Vagina (tissue), 2 donors: ENCODE measurements at regions not wholly inside any gene's neighbourhood (a gene's known extent, or its start where the extent isn't known, plus 50 kb on each side); places are given as distances from the start of the nearest gene placed in this dataset.

ENCODE experiments used
- POLR2A ChIP-seq, 2 donors: fragments of 450-650 bp; IDR thresholded peaks; one replicate each; pipeline ENCODE4 v1.6.1; 2017; ENCODE audit warnings: antibody characterized with exemption in 2 of 2, mild to moderate bottlenecking in 2 of 2, moderate library complexity in 2 of 2
- POLR2AphosphoS5 ChIP-seq, 2 donors: sonication (generic); formaldehyde crosslinking; IDR thresholded peaks; one replicate each; pipeline ENCODE4 v1.9.0; 2017; ENCODE audit warnings: antibody characterized with exemption in 2 of 2, mild to moderate bottlenecking in 2 of 2, low read depth in 1 of 2; ENCODE audit not compliant: insufficient read depth in 1 of 2
- TF ChIP-seq, protein P1 (sequence below), 3 experiments: fragments of 450-650 bp in 2 of 3; fragments of 200-600 bp in 1 of 3; sonication (generic) in 1 of 3; IDR thresholded peaks; one replicate each; pipeline ENCODE4 v1.5.1; 2017 to 2019; ENCODE audit warnings: antibody characterized with exemption in 3 of 3, mild to moderate bottlenecking in 2 of 3, moderate library complexity in 2 of 3

DNA sequence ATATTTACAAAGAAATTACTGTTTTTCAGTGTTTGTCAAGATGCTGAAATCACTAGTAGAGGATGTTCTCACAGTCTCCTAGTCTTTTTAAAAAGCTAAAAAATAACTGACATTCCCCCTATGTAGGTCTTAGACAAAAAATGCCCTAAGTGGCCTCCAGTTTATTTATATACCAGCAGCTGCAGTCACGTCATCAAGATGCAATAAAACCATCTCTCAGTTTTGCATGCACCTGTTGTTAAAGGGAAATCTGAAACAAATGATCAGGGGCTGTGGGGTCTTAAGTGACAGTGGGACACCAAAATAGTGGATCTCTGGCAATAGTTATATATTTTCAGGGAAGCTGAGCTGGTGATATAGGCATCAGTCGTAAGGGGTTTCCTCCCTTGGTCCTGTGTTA lies 146.5 kb upstream of the ARPP21 start:
- TF ChIP-seq POLR2A (IDR thresholded peaks at IDR 0.05), result no peak
- TF ChIP-seq, protein P1, sequence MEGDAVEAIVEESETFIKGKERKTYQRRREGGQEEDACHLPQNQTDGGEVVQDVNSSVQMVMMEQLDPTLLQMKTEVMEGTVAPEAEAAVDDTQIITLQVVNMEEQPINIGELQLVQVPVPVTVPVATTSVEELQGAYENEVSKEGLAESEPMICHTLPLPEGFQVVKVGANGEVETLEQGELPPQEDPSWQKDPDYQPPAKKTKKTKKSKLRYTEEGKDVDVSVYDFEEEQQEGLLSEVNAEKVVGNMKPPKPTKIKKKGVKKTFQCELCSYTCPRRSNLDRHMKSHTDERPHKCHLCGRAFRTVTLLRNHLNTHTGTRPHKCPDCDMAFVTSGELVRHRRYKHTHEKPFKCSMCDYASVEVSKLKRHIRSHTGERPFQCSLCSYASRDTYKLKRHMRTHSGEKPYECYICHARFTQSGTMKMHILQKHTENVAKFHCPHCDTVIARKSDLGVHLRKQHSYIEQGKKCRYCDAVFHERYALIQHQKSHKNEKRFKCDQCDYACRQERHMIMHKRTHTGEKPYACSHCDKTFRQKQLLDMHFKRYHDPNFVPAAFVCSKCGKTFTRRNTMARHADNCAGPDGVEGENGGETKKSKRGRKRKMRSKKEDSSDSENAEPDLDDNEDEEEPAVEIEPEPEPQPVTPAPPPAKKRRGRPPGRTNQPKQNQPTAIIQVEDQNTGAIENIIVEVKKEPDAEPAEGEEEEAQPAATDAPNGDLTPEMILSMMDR (IDR thresholded peaks at IDR 0.05), result no peak
- no peak for TF ChIP-seq POLR2AphosphoS5 (IDR thresholded peaks at IDR 0.05; ENCODE audit: insufficient read depth in 1 of 2, low read depth in 1 of 2)
